ENCODE measurements at regions not wholly inside any gene's neighbourhood (a gene's known extent, or its start where the extent isn't known, plus 50 kb on each side); places are given as distances from the start of the nearest gene placed in this dataset.

DNA sequence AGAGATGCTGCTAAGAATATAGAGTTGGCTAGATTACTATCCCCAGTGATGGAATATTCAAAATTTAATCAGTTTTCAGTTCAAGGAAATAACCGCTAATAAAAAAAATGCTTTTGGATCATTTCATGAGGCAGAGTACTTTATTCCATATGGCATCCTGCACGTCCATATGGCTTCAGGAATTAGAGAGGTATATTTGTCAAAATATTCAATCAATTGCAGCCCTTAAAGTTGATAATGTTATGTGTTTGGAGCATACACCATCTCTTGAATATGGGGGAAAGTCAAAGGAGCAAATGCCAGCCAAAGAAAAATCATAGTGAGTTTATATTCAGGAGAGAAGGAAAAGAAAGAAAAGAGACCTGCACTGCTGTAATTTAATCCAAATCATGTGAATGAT is 266.4 kb downstream of the TMEM182 start:
- DNase-seq: no peak
